ENCODE measurements at regions not wholly inside any gene's neighbourhood (a gene's known extent, or its start where the extent isn't known, plus 50 kb on each side); places are given as distances from the start of the nearest gene placed in this dataset.

DNA sequence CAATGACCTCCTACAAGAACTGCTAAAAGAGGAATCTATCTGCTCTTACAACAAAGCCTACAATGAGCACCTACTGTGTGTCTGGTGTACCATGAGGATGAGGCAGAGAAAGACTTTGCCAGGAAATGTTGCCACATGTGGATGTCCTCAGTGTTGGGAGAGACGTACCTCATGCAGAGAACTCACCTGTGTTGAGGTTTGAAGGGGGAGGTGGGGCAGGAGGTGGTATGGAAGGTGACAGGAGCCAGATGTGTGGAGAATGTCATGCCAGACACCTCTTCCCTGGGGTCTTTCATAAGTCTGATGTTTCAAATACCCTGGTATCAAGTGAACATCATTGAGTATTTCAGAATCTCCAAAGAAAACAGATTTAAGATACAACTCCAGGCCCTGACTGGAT is 220.1 kb upstream of the RNF32 start:
- H3K27ac ChIP-seq: no peak overlapping the region
- ATAC-seq: no peak
- no peaks in the 10 kb centered on the region for H3K36me3 ChIP-seq
- intact Hi-C loops (cut with DNase I; ENCODE audit: low total_unique reads): no loop called here
- in situ Hi-C loops (cut with MboI; ENCODE audit: low sequenced_read_pairs in 4 of 4): no loop called here
- H3K4me3 ChIP-seq: no peak overlapping the region
- peaks cover 0 to 6% (median 0%) of the 10 kb centered on the region in 3 donors for H3K9me3 ChIP-seq
- TF ChIP-seq POLR2A (IDR thresholded peaks at IDR 0.05): no peak
- TF ChIP-seq, protein P1, sequence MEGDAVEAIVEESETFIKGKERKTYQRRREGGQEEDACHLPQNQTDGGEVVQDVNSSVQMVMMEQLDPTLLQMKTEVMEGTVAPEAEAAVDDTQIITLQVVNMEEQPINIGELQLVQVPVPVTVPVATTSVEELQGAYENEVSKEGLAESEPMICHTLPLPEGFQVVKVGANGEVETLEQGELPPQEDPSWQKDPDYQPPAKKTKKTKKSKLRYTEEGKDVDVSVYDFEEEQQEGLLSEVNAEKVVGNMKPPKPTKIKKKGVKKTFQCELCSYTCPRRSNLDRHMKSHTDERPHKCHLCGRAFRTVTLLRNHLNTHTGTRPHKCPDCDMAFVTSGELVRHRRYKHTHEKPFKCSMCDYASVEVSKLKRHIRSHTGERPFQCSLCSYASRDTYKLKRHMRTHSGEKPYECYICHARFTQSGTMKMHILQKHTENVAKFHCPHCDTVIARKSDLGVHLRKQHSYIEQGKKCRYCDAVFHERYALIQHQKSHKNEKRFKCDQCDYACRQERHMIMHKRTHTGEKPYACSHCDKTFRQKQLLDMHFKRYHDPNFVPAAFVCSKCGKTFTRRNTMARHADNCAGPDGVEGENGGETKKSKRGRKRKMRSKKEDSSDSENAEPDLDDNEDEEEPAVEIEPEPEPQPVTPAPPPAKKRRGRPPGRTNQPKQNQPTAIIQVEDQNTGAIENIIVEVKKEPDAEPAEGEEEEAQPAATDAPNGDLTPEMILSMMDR (IDR thresholded peaks at IDR 0.05 in 4 of 5, conservative IDR thresholded peaks at IDR 0.05 in 1 of 5): no peak
- no peaks in the 10 kb centered on the region for H3K4me1 ChIP-seq
- H3K27me3 ChIP-seq: no peaks in the 10 kb centered on the region
- no peak for DNase-seq

DNA sequence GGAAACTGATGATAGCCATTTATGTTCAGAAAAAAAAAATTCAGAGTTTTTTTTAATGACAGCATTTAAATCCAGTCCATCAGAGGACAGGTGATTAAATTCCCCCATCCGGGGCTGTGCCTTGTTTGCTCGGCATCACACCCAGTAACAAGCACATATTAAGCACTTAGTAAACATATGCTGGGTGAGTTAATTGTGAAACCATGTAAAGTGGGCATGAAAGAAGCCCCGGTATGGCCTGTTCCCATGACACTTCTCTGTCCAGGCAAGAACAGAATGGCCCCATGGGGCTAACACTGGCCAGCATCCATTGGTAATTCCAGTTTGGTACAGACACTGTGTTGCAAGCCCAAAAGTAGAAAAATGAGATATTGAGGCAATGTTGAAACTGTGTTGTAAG is 220.8 kb upstream of the RNF32 start:
- H3K27ac ChIP-seq: no peak overlapping the region
- intact Hi-C loops (cut with DNase I; ENCODE audit: low total_unique reads): no loop called here
- no peak for DNase-seq
- TF ChIP-seq POLR2A (IDR thresholded peaks at IDR 0.05): no peak
- TF ChIP-seq, protein P1 (IDR thresholded peaks at IDR 0.05 in 4 of 5, conservative IDR thresholded peaks at IDR 0.05 in 1 of 5): no peak
- ATAC-seq: no peak
- peaks cover 0 to 6% (median 0%) of the 10 kb centered on the region in 3 donors for H3K9me3 ChIP-seq
- H3K4me1 ChIP-seq: no peaks in the 10 kb centered on the region
- no peaks in the 10 kb centered on the region for H3K27me3 ChIP-seq
- H3K4me3 ChIP-seq: no peak overlapping the region
- H3K36me3 ChIP-seq: no peaks in the 10 kb centered on the region
- in situ Hi-C loops (cut with MboI; ENCODE audit: low sequenced_read_pairs in 4 of 4): no loop called here

DNA sequence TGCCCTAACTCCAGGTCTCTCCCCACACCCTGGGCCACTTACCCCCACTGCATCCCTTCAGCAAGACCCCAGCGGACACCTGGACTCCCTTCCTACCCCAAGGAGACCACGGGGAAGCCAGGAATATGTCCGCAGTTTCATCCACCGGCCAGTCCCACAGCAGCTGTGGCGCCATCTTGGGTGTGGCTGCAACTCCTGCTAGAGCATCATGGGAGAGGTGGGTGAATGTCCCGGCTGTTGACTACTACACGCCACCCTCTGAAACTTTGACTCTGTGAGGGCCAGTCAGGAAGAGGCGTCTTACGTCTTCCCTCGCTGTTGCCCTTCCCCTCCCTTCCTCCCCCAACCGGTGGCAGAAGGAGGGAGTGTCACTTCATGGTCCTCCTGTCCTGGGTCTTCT is 238.3 kb upstream of the RNF32 start:
- intact Hi-C loops (cut with DNase I; ENCODE audit: low total_unique reads): no loop called here
- no peak for ATAC-seq

DNA sequence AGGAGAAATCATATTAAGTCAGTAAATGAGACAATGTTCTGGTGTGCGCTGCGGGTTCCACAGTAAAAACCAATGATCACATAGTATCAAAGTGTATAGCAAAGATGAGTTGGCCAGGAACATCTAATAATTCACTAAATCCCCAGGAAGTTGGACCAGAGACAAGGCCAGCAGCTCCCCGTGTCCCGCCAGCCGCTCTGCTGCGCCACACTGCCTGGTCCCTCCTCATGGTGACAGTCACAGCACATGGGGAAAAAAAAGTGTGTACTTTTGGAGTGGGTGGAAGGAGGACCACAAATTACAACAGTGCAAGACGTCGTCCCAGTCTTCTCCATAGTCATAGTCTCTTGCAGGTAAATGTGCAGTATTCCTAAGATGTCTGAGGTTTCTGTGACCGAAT is 239.0 kb upstream of the RNF32 start:
- no peaks in the 10 kb centered on the region for H3K27me3 ChIP-seq
- H3K4me1 ChIP-seq: no peaks in the 10 kb centered on the region
- intact Hi-C loops (cut with DNase I; ENCODE audit: low total_unique reads) (no loop called here), in situ Hi-C loops (cut with MboI; ENCODE audit: low sequenced_read_pairs in 4 of 4) (no loop called here)
- TF ChIP-seq, protein P1 (IDR thresholded peaks at IDR 0.05 in 4 of 5, conservative IDR thresholded peaks at IDR 0.05 in 1 of 5): no peak
- TF ChIP-seq POLR2A (IDR thresholded peaks at IDR 0.05): no peak
- no peak overlapping the region for H3K27ac ChIP-seq
- no peak overlapping the region for H3K4me3 ChIP-seq
- no peak for ATAC-seq
- DNase-seq: no peak
- H3K9me3 ChIP-seq: no peaks in the 10 kb centered on the region
- no peaks in the 10 kb centered on the region for H3K36me3 ChIP-seq

More for the DNA sequence above, 238.3 kb upstream of the RNF32 start:
- H3K27ac ChIP-seq: no peak overlapping the region
- H3K27me3 ChIP-seq: no peaks in the 10 kb centered on the region
- in situ Hi-C loops (cut with MboI; ENCODE audit: low sequenced_read_pairs in 4 of 4): no loop called here
- no peaks in the 10 kb centered on the region for H3K36me3 ChIP-seq
- no peaks in the 10 kb centered on the region for H3K9me3 ChIP-seq
- no peak overlapping the region for H3K4me3 ChIP-seq
- TF ChIP-seq POLR2A (IDR thresholded peaks at IDR 0.05): no peak
- TF ChIP-seq, protein P1 (IDR thresholded peaks at IDR 0.05 in 4 of 5, conservative IDR thresholded peaks at IDR 0.05 in 1 of 5): no peak
- H3K4me1 ChIP-seq: no peaks in the 10 kb centered on the region
- no peak for DNase-seq

DNA sequence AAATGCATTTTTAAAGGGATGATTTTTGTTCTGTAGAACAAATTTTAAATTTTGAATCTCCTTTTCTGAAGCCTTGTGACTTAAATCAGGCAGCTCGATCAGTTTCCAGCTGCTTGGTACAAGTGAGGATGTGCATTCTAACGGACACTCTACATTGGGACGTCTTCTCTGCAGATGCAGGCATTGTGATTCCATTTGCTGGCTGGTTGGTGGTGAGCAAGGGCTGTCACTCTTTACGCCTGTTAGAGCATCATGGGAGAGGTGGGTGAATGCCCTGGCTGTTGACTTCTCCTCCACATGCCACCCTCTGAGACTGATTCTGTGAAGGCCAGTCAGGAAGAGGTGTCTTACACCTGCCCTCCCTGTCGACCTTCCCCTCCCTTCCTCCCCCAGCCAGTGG is 240.5 kb upstream of the RNF32 start:
- Histone ChIP-seq H3K9me3 (no peaks in the 10 kb centered on the region), H3K27me3 (no peaks in the 10 kb centered on the region), H3K4me1 (no peaks in the 10 kb centered on the region), H3K27ac (no peak overlapping the region), H3K4me3 (no peak overlapping the region), H3K36me3 (no peaks in the 10 kb centered on the region)
- intact Hi-C loops (cut with DNase I; ENCODE audit: low total_unique reads): no loop called here
- ATAC-seq (no peak), DNase-seq (no peak)
- no peak for TF ChIP-seq POLR2A (IDR thresholded peaks at IDR 0.05)
- TF ChIP-seq, protein P1 (IDR thresholded peaks at IDR 0.05 in 4 of 5, conservative IDR thresholded peaks at IDR 0.05 in 1 of 5): no peak
- in situ Hi-C loops (cut with MboI; ENCODE audit: low sequenced_read_pairs in 4 of 4): no loop called here

Data from gastrocnemius medialis (tissue), 4 donors.